ENCODE measurements at regions not wholly inside any gene's neighbourhood (a gene's known extent, or its start where the extent isn't known, plus 50 kb on each side); places are given as distances from the start of the nearest gene placed in this dataset.

DNA sequence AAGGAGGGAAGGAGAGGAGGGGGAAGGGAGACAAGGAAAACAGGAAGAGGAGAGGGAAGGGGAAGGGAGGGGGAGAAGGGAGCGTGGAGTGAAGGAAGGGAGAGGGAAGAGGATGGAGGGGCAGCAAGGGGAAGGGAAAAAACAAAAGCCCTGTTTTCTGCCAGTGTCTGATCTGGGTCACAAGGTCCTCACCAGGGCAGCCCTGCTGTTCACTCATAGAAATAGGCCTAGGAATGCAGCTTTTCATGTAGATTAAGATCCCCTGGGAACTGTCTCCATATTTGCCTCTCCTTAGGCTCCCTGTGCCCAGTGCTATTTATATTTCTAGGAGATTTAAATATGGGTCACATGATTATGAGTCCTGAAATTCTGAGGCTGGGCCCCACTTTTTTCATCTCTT, 790.7 kb downstream of the TNS3 start:
- no peak overlapping the region for H3K27ac ChIP-seq
- H3K9me3 ChIP-seq = no peaks in the 10 kb centered on the region
- no peaks in the 10 kb centered on the region for H3K36me3 ChIP-seq
- H3K4me1 ChIP-seq = no peaks in the 10 kb centered on the region
- H3K4me3 ChIP-seq = no peak overlapping the region
- WGBS, 2 donors = 32 to 53% methylated on average over 1 of the region's 1 CpG
- H3K27me3 ChIP-seq = no peaks in the 10 kb centered on the region
- DNase-seq (ENCODE audit: low spot score in 2 of 2) = no peak
- TF ChIP-seq POLR2A (IDR thresholded peaks at IDR 0.05) (no peak), EP300 (IDR thresholded peaks at IDR 0.05) (no peak)
- TF ChIP-seq, protein P1, sequence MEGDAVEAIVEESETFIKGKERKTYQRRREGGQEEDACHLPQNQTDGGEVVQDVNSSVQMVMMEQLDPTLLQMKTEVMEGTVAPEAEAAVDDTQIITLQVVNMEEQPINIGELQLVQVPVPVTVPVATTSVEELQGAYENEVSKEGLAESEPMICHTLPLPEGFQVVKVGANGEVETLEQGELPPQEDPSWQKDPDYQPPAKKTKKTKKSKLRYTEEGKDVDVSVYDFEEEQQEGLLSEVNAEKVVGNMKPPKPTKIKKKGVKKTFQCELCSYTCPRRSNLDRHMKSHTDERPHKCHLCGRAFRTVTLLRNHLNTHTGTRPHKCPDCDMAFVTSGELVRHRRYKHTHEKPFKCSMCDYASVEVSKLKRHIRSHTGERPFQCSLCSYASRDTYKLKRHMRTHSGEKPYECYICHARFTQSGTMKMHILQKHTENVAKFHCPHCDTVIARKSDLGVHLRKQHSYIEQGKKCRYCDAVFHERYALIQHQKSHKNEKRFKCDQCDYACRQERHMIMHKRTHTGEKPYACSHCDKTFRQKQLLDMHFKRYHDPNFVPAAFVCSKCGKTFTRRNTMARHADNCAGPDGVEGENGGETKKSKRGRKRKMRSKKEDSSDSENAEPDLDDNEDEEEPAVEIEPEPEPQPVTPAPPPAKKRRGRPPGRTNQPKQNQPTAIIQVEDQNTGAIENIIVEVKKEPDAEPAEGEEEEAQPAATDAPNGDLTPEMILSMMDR (IDR thresholded peaks at IDR 0.05) = no peak

DNA sequence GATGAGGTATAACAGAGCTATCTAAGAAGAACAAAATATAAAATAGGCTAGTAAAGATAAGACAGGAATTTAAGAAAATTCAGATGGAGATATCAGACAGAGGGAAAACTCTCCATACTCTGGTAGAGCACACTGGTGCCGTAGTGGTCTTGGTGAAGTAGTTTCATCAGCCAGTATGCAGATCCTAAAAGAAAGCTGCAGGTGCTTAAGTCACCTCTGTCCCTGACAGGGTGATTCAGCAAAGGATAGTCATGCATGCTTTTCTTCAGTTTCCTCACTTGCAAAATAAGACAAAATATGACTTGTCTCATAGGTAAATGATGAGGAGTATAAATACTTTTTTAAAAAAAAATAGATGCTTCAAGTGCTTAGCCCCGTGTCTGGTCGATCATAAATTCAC, 794.9 kb downstream of the TNS3 start:
- Histone ChIP-seq H3K4me3 (no peak overlapping the region), H3K4me1 (no peaks in the 10 kb centered on the region), H3K36me3 (no peaks in the 10 kb centered on the region), H3K27me3 (no peaks in the 10 kb centered on the region), H3K9me3 (peaks cover 0 to 2% (median 0%) of the 10 kb centered on the region in 4 donors), H3K27ac (no peak overlapping the region)
- no peak for DNase-seq (ENCODE audit: low spot score in 2 of 2)
- WGBS, 2 donors = 80 to 82% methylated on average over 3 of the region's 3 CpGs
- TF ChIP-seq, protein P1 (IDR thresholded peaks at IDR 0.05) = no peak
- TF ChIP-seq EP300 (IDR thresholded peaks at IDR 0.05) = no peak
- TF ChIP-seq POLR2A (IDR thresholded peaks at IDR 0.05) = no peak

DNA sequence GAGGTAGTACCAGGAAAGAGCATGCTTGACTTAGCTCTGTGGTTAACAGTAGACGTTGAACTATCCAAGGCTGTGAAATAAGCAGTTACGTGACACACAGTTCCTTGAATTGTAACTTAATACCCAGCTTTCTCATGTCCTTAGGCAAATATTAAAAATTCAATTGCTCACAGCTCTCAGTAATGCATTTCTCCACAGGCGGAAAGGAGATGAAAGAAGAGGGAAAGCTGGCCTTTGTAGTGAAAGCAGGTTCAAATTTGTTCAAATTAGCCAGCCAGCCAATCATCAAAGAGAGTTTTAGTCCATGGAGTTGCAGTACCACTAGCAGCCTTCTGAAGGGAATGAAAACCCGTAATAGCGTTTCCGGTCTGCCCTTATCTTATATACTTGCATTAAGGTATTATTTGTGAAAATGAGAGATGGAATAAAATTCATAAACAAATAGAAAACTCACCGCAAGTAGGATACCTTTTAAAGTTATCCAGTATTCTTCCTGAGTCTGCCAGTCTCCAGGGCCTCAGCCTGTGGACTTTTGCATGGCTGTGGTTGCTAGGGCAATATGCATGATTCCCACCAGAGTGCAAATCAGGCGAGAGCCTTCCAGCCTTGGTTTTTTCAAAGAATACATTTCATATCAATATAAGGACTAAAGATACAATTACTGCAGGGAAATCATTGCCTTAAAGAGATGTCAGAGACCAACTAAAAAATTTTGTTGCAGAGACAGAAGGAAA, 795.5 kb downstream of the TNS3 start:
- WGBS, 2 donors = 75 to 79% methylated on average over 8 of the region's 8 CpGs
- TF ChIP-seq, protein P1 (IDR thresholded peaks at IDR 0.05) = no peak
- TF ChIP-seq POLR2A (IDR thresholded peaks at IDR 0.05) (no peak), EP300 (IDR thresholded peaks at IDR 0.05) (no peak)
- Histone ChIP-seq H3K36me3 (no peaks in the 10 kb centered on the region), H3K4me1 (no peaks in the 10 kb centered on the region), H3K4me3 (no peak overlapping the region), H3K9me3 (peaks cover 0 to 7% (median 0%) of the 10 kb centered on the region in 4 donors), H3K27me3 (no peaks in the 10 kb centered on the region), H3K27ac (no peak overlapping the region)
- no peak for DNase-seq (ENCODE audit: low spot score in 2 of 2)

DNA sequence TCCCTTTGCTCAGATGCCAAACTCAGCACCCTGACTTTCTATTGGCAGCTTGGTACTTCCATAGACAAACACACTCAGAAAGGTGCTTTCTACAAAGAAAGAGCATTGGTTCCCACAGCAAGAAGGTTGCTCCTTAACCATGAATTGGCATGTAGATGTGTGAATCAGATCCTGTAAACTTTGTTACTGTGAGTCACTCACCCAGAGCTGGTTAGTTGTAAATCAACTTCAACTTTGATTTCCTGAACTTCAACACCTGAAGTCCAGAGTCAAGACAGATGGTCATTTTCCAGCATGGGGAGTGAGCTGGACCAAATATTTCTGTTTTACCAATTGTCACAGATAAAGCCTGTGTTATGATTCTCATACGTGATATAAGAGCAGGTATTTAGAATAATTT, 797.2 kb downstream of the TNS3 start:
- Histone ChIP-seq H3K27ac (no peak overlapping the region), H3K9me3 (peaks cover 0 to 11% (median 0%) of the 10 kb centered on the region in 4 donors), H3K4me1 (no peaks in the 10 kb centered on the region), H3K27me3 (no peaks in the 10 kb centered on the region), H3K36me3 (no peaks in the 10 kb centered on the region), H3K4me3 (no peak overlapping the region)
- TF ChIP-seq EP300 (IDR thresholded peaks at IDR 0.05) (no peak), POLR2A (IDR thresholded peaks at IDR 0.05) (no peak)
- TF ChIP-seq, protein P1 (IDR thresholded peaks at IDR 0.05) = no peak
- no peak for DNase-seq (ENCODE audit: low spot score in 2 of 2)
- WGBS, 2 donors = 94 to 98% methylated on average over 1 of the region's 1 CpG

DNA sequence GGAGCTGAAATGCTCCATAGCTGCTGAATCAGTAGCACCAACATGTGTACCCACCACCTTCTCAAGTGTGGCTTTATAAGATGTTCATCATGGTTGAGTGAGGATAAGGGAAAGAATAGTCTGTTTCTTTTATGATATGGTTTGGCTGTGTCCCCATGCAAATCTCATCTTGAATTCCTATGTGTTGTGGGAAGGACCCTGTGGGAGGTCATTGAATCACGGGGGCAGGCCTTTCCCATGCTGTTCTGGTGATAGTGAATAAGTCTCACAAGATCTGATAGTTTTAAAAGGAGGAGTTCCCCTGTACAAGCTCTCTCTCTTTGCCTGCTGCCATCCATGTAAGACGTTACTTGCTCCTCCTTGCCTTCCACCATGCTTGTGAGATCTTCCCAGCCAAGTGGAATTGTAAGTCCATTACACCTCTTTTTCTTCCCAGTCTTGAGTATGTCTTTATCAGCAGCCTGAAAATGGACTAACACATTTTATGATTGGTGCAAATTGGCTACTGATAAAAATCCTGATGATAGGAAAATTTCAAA, 799.9 kb downstream of the TNS3 start:
- Histone ChIP-seq H3K4me3 (no peak overlapping the region), H3K9me3 (peaks cover 0 to 19% (median 0%) of the 10 kb centered on the region in 4 donors), H3K4me1 (no peaks in the 10 kb centered on the region), H3K27ac (no peak overlapping the region), H3K36me3 (no peaks in the 10 kb centered on the region), H3K27me3 (no peaks in the 10 kb centered on the region)
- TF ChIP-seq, protein P1 (IDR thresholded peaks at IDR 0.05) = no peak
- TF ChIP-seq POLR2A (IDR thresholded peaks at IDR 0.05) (no peak), EP300 (IDR thresholded peaks at IDR 0.05) (no peak)
- 60 to 71% methylated on average over 2 of the region's 2 CpGs for WGBS, 2 donors
- no peak for DNase-seq (ENCODE audit: low spot score in 2 of 2)
